ENCODE measurements at regions not wholly inside any gene's neighbourhood (a gene's known extent, or its start where the extent isn't known, plus 50 kb on each side); places are given as distances from the start of the nearest gene placed in this dataset.

- no peak for TF ChIP-seq CTCF (IDR thresholded peaks at IDR 0.05)
- DNase-seq (peak in 4 of 6 donors; percentile 35 to 61 (median 47)), FAIRE-seq (no peak), ATAC-seq (peak; percentile 90 to 95 (median 94))
- Histone ChIP-seq H3K27me3 (no peaks in the 10 kb centered on the region), H3K9me3 (no peaks in the 10 kb centered on the region), H3K4me1 (no peaks in the 10 kb centered on the region), H3K36me3 (no peaks in the 10 kb centered on the region), H3K27ac (no peak overlapping the region), H3K4me3 (no peak overlapping the region)
- intact Hi-C loops (cut with DNase I), result no loop called here
- WGBS, 2 donors, result 23 to 31% methylated on average over 10 of the region's 10 CpGs
These were observed 127.8 kb downstream of the COPS8 start for GRCh38 chr2:237213315-237214022.

- intact Hi-C loops (cut with DNase I), result no loop called here
- peak in 1 of 4 donors; percentile 18 for ATAC-seq
- no peak for TF ChIP-seq CTCF (IDR thresholded peaks at IDR 0.05)
- H3K4me1 ChIP-seq, result no peaks in the 10 kb centered on the region
- FAIRE-seq, result no peak
- 91 to 93% methylated on average over 8 of the region's 8 CpGs for WGBS, 2 donors
- no peaks in the 10 kb centered on the region for H3K27me3 ChIP-seq
- no peak overlapping the region for H3K4me3 ChIP-seq
- no peaks in the 10 kb centered on the region for H3K9me3 ChIP-seq
- DNase-seq, result no peak
- no peaks in the 10 kb centered on the region for H3K36me3 ChIP-seq
- H3K27ac ChIP-seq, result no peak overlapping the region
These were observed 128.5 kb downstream of the COPS8 start for GRCh38 chr2:237214030-237214675.

DNA sequence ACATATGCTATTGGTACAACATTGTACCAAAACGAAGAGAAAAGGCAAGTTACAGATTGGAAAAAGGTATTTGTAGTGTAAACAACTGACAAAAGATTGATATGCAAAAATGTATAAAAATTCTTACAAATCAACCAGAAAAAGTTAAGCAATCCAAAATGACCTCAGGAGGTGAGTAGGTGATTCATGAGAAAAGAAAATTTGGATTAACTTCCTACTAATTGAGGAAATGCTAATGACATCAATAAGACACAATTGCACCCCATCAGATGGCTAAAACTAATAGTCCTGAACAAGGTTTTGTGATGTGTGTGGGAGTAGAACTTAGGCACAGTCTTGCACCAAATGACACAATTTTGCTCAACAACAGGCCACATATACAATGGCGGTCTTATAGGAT lies 129.3 kb downstream of the COPS8 start:
- Histone ChIP-seq H3K4me3 (no peak overlapping the region), H3K4me1 (no peaks in the 10 kb centered on the region), H3K36me3 (no peaks in the 10 kb centered on the region), H3K9me3 (no peaks in the 10 kb centered on the region), H3K27me3 (no peaks in the 10 kb centered on the region), H3K27ac (no peak overlapping the region)
- ATAC-seq (no peak), DNase-seq (no peak), FAIRE-seq (no peak)
- no peak for TF ChIP-seq CTCF (IDR thresholded peaks at IDR 0.05)
- 76 to 89% methylated on average over 2 of the region's 2 CpGs for WGBS, 2 donors
- intact Hi-C loops (cut with DNase I), result no loop called here

- ATAC-seq (peak in 2 of 4 donors; percentile 39 to 48), DNase-seq (peak in 1 of 6 donors; percentile 20), FAIRE-seq (no peak)
- TF ChIP-seq CTCF (IDR thresholded peaks at IDR 0.05), result no peak
- no peaks in the 10 kb centered on the region for H3K36me3 ChIP-seq
- no peak overlapping the region for H3K4me3 ChIP-seq
- no peaks in the 10 kb centered on the region for H3K4me1 ChIP-seq
- intact Hi-C loops (cut with DNase I), result no loop called here
- H3K9me3 ChIP-seq, result no peaks in the 10 kb centered on the region
- 64 to 66% methylated on average over 7 of the region's 7 CpGs for WGBS, 2 donors
- no peaks in the 10 kb centered on the region for H3K27me3 ChIP-seq
- H3K27ac ChIP-seq, result peak overlapping the region in 3 of 4 donors; percentile 9 to 29 (median 22)
These were observed 132.4 kb downstream of the COPS8 start for GRCh38 chr2:237217995-237218616.

Measured in pancreas (tissue), 10 donors.